SK-N-SH treated with all-trans-retinoic acid at 6 μM for 48 hours (cell line): ENCODE measurements at regions not wholly inside any gene's neighbourhood (a gene's known extent, or its start where the extent isn't known, plus 50 kb on each side); places are given as distances from the start of the nearest gene placed in this dataset.

Experiments
- CREB5 ChIP-seq: fragments of 250-450 bp; sonication (Bioruptor Pico); IDR thresholded peaks from 2 replicates; pipeline ENCODE4 v1.5.1; 2020; ENCODE audit warnings: low read depth, mild to moderate bottlenecking, moderate library complexity
- GLIS3 ChIP-seq: fragments of 250-450 bp; sonication (Bioruptor Pico); IDR thresholded peaks from 2 replicates; pipeline ENCODE4 v1.5.0; 2020; ENCODE audit warnings: mild to moderate bottlenecking, moderate library complexity
- PPARA ChIP-seq: fragments of 250-450 bp; sonication (Bioruptor Pico); IDR thresholded peaks from 2 replicates; pipeline ENCODE4 v1.5.0; 2020; ENCODE audit warnings: mild to moderate bottlenecking, borderline replicate concordance
- RARB ChIP-seq: fragments of 250-450 bp; sonication (Bioruptor Pico); IDR thresholded peaks from 2 replicates; pipeline ENCODE4 v1.8.0; 2021; ENCODE audit warnings: mild to moderate bottlenecking, moderate library complexity
- SNAI2 ChIP-seq: fragments of 250-450 bp; sonication (Bioruptor Pico); IDR thresholded peaks from 2 replicates; pipeline ENCODE4 v1.5.0; 2020; ENCODE audit warnings: mild to moderate bottlenecking, moderate library complexity
- TCF4 ChIP-seq: fragments of 250-450 bp; sonication (Bioruptor Pico); IDR thresholded peaks from 2 replicates; pipeline ENCODE4 v1.8.0; 2021; ENCODE audit warnings: mild to moderate bottlenecking, moderate library complexity, borderline replicate concordance
- ZC3H10 ChIP-seq: fragments of 250-450 bp; sonication (Bioruptor Pico); IDR thresholded peaks from 2 replicates; pipeline ENCODE4 v1.5.1; 2021; ENCODE audit warnings: mild to moderate bottlenecking, moderate library complexity
- ZFP30 ChIP-seq: fragments of 450-650 bp; formaldehyde crosslinking; IDR thresholded peaks from 2 replicates; pipeline ENCODE4 v1.5.0; 2022; ENCODE audit warnings: mild to moderate bottlenecking, moderate library complexity
- ZNF70 ChIP-seq: fragments of 450-650 bp; formaldehyde crosslinking; IDR thresholded peaks from 2 replicates; pipeline ENCODE4 v1.5.0; 2020; ENCODE audit warnings: mild to moderate bottlenecking, moderate library complexity
- ZNF8 ChIP-seq: fragments of 450-650 bp; formaldehyde crosslinking; IDR thresholded peaks from 2 replicates; pipeline ENCODE4 v1.5.0; 2020; ENCODE audit warnings: mild to moderate bottlenecking, moderate library complexity
- TF ChIP-seq, protein P1 (sequence below): fragments of 250-450 bp; sonication (Bioruptor Pico); IDR thresholded peaks from 2 replicates; pipeline ENCODE4 v1.8.0; 2020; ENCODE audit warnings: mild to moderate bottlenecking, moderate library complexity, borderline replicate concordance
- TF ChIP-seq, protein P2 (sequence below): fragments of 250-450 bp; sonication (Bioruptor Pico); IDR thresholded peaks from 2 replicates; pipeline ENCODE4 v1.5.1; 2021; ENCODE audit warnings: mild to moderate bottlenecking, moderate library complexity

DNA sequence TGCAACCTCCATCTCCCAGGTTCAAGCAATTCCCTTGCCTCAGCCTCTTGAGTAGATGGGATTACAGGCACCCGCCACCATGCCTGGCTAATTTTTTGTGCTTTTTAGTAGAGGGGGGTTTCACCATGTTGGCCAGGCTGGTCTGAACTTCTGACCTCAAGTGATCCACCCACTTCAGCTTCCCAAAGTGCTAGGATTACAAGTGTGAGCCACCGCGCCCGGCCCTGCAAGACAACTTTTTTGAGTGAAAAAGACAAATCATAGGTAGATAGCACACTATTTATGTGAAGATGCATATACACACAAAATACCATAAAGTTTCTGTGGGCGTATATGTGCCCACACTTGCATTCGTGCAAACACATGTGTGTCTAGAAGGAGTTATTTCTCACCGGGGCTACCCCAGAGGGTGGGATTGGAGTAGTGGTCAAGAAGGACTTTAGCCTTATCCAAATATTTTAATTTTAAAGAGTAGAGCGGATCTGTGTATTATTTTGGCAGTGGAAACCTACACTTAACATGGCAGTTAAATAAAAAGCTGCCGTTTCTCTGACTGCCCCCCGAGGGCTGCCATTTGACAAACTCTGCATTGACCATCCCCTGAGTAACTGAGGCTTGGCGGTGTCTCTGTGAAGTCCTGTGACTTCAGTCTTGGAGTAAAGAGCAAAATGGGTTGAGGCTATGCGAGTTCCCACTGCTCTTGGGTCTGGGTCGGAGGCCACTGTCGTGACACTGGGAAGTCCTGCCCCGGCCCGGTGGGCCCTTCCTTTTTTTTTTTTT lies 93.4 kb upstream of the PTCH1 start:
- TF ChIP-seq ZC3H10 (CRISPR knock-in tag), result no peak
- no peak for TF ChIP-seq ZFP30 (CRISPR knock-in tag)
- no peak for TF ChIP-seq ZNF70 (CRISPR knock-in tag)
- TF ChIP-seq, protein P1, sequence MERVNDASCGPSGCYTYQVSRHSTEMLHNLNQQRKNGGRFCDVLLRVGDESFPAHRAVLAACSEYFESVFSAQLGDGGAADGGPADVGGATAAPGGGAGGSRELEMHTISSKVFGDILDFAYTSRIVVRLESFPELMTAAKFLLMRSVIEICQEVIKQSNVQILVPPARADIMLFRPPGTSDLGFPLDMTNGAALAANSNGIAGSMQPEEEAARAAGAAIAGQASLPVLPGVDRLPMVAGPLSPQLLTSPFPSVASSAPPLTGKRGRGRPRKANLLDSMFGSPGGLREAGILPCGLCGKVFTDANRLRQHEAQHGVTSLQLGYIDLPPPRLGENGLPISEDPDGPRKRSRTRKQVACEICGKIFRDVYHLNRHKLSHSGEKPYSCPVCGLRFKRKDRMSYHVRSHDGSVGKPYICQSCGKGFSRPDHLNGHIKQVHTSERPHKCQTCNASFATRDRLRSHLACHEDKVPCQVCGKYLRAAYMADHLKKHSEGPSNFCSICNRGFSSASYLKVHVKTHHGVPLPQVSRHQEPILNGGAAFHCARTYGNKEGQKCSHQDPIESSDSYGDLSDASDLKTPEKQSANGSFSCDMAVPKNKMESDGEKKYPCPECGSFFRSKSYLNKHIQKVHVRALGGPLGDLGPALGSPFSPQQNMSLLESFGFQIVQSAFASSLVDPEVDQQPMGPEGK (CRISPR knock-in tag), result no peak
- no peak for TF ChIP-seq PPARA (CRISPR knock-in tag)
- no peak for TF ChIP-seq CREB5
- TF ChIP-seq, protein P2, sequence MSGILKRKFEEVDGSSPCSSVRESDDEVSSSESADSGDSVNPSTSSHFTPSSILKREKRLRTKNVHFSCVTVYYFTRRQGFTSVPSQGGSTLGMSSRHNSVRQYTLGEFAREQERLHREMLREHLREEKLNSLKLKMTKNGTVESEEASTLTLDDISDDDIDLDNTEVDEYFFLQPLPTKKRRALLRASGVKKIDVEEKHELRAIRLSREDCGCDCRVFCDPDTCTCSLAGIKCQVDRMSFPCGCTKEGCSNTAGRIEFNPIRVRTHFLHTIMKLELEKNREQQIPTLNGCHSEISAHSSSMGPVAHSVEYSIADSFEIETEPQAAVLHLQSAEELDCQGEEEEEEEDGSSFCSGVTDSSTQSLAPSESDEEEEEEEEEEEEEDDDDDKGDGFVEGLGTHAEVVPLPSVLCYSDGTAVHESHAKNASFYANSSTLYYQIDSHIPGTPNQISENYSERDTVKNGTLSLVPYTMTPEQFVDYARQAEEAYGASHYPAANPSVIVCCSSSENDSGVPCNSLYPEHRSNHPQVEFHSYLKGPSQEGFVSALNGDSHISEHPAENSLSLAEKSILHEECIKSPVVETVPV, result no peak
- no peak for TF ChIP-seq TCF4 (CRISPR knock-in tag)
- TF ChIP-seq SNAI2 (CRISPR knock-in tag), result no peak
- no peak for TF ChIP-seq RARB (CRISPR knock-in tag)
- no peak for TF ChIP-seq ZNF8 (CRISPR knock-in tag)
- TF ChIP-seq GLIS3, result no peak
